Keratinocyte (primary cell): ENCODE measurements at regions not wholly inside any gene's neighbourhood (a gene's known extent, or its start where the extent isn't known, plus 50 kb on each side); places are given as distances from the start of the nearest gene placed in this dataset.

Experiments
- DNase-seq: peaks from one replicate; pipeline ENCODE4 v3.0.0-alpha.2; 2011; ENCODE audit warnings: low read depth, missing footprints, low spot score
- FAIRE-seq: peaks from 2 replicates; lab custom pipeline; 2011; peaks lifted over from hg19 to GRCh38; lab: Jason Lieb, UNC
- H2AFZ ChIP-seq: 2 replicates; pipeline ENCODE4 v1.6.0; 2012; ENCODE audit warnings: low read length, control low read depth, inconsistent platforms; ENCODE audit not compliant: control insufficient read depth
- H3K27ac ChIP-seq: 2 replicates; pipeline ENCODE4 v1.5.1; 2011; ENCODE audit warnings: low read length; ENCODE audit not compliant: control insufficient read depth, insufficient read depth
- H3K27me3 ChIP-seq: 3 replicates; pipeline ENCODE4 v1.6.0; 2011; ENCODE audit warnings: low read length; ENCODE audit not compliant: control insufficient read depth, insufficient read depth; ENCODE audit errors: extremely low read depth
- H3K36me3 ChIP-seq, 2 experiments: 2 replicates in 1 of 2; 3 replicates in 1 of 2; pipeline ENCODE4 v1.5.1; 2011; ENCODE audit warnings: low read length in 2 of 2, mild to moderate bottlenecking in 1 of 2; ENCODE audit not compliant: control insufficient read depth in 2 of 2, insufficient read depth in 2 of 2; ENCODE audit errors: extremely low read depth in 1 of 2
- H3K4me1 ChIP-seq: 3 replicates; pipeline ENCODE4 v1.5.1; 2011; ENCODE audit warnings: low read length; ENCODE audit not compliant: control insufficient read depth, insufficient read depth; ENCODE audit errors: extremely low read depth
- H3K4me2 ChIP-seq: 3 replicates; pipeline ENCODE4 v1.6.0; 2011; ENCODE audit warnings: low read depth, low read length; ENCODE audit not compliant: control insufficient read depth, insufficient read depth; ENCODE audit errors: extremely low read depth
- H3K4me3 ChIP-seq, 3 experiments: fragments of 200-600 bp in 1 of 3; sonication (generic) in 1 of 3; 2 replicates in 2 of 3; 3 replicates in 1 of 3; pipeline ENCODE4 v1.5.1; 2011 to 2016; ENCODE audit warnings: low read length in 3 of 3, mild to moderate bottlenecking in 3 of 3, control low read depth in 2 of 3, inconsistent platforms in 1 of 3, low read depth in 1 of 3, mixed read lengths in 1 of 3, mixed run types in 1 of 3, moderate library complexity in 1 of 3; ENCODE audit not compliant: control insufficient read depth in 2 of 3, insufficient read depth in 2 of 3; ENCODE audit errors: extremely low read depth in 1 of 3
- H3K79me2 ChIP-seq: 2 replicates; pipeline ENCODE4 v1.6.0; 2012; ENCODE audit warnings: low read length; ENCODE audit not compliant: control insufficient read depth, insufficient read depth
- H3K9ac ChIP-seq: 3 replicates; pipeline ENCODE4 v1.6.0; 2011; ENCODE audit warnings: low read length; ENCODE audit not compliant: control insufficient read depth, insufficient read depth; ENCODE audit errors: extremely low read depth
- H3K9me1 ChIP-seq: 3 replicates; pipeline ENCODE4 v1.6.0; 2011; ENCODE audit warnings: low read length; ENCODE audit not compliant: control insufficient read depth, insufficient read depth; ENCODE audit errors: extremely low read depth
- H3K9me3 ChIP-seq: 2 replicates; pipeline ENCODE4 v1.5.1; 2012; ENCODE audit warnings: low read depth, low read length; ENCODE audit not compliant: control insufficient read depth
- H4K20me1 ChIP-seq: 3 replicates; pipeline ENCODE4 v1.6.0; 2011; ENCODE audit warnings: low read length; ENCODE audit not compliant: control insufficient read depth, insufficient read depth; ENCODE audit errors: extremely low read depth
- CTCF ChIP-seq, 3 experiments: IDR thresholded peaks in 1 of 3; conservative IDR thresholded peaks in 1 of 3; optimal IDR thresholded peaks in 1 of 3; 2 replicates in 2 of 3; 3 replicates in 1 of 3; pipeline versions ENCODE3 to v1.5.1; 2011; ENCODE audit warnings: low read length in 3 of 3, mild to moderate bottlenecking in 3 of 3, moderate library complexity in 2 of 3, control low read depth in 1 of 3, inconsistent platforms in 1 of 3; ENCODE audit not compliant: insufficient read depth in 2 of 3; ENCODE audit errors: extremely low read depth in 1 of 3
- EZH2 ChIP-seq: IDR thresholded peaks from one replicate; pipeline ENCODE4 v1.6.1; 2012; ENCODE audit warnings: inconsistent platforms, mild to moderate bottlenecking, low read length, moderate library complexity
- dilution Hi-C: fragments of 300-500 bp; cut with MboI; formaldehyde crosslinking; loops from one replicate; pipeline ENCODE4 v1.7.0; 2020; ENCODE audit warnings: low sequenced_read_pairs; ENCODE audit not compliant: extremely low pct_ligation_motif_present

GRCh38 chr9:71552480-71552879 is 215.8 kb downstream of the CEMIP2 start:
- Histone ChIP-seq H3K4me1 (no peaks in the 10 kb centered on the region), H3K27me3 (peaks cover 3% of the 10 kb centered on the region), H3K27ac (no peak overlapping the region), H3K79me2 (no peaks in the 10 kb centered on the region), H3K4me2 (no peak overlapping the region), H4K20me1 (no peaks in the 10 kb centered on the region), H3K9me1 (no peaks in the 10 kb centered on the region), H2AFZ (no peak overlapping the region), H3K36me3 (no peaks in the 10 kb centered on the region), H3K9ac (no peak overlapping the region), H3K4me3 (no peak overlapping the region), H3K9me3 (no peaks in the 10 kb centered on the region)
- DNase-seq (no peak), FAIRE-seq (no peak)
- no peak for TF ChIP-seq EZH2
- no peak for TF ChIP-seq CTCF (optimal IDR thresholded peaks at IDR 0.05 in 1 of 3, IDR thresholded peaks at IDR 0.05 in 1 of 3, conservative IDR thresholded peaks at IDR 0.05 in 1 of 3; ENCODE audit: extremely low read depth in 1 of 3, insufficient read depth in 2 of 3, low read length in 3 of 3)
- dilution Hi-C loops = no loop called here

GRCh38 chr9:71549023-71549422 is 219.3 kb downstream of the CEMIP2 start:
- H4K20me1 ChIP-seq = no peaks in the 10 kb centered on the region
- DNase-seq = no peak
- no peaks in the 10 kb centered on the region for H3K36me3 ChIP-seq
- no peak overlapping the region for H3K4me3 ChIP-seq
- H3K9me1 ChIP-seq = no peaks in the 10 kb centered on the region
- no peak overlapping the region for H2AFZ ChIP-seq
- H3K27ac ChIP-seq = no peak overlapping the region
- no peak for FAIRE-seq
- no peak overlapping the region for H3K4me2 ChIP-seq
- no peak for TF ChIP-seq CTCF (optimal IDR thresholded peaks at IDR 0.05 in 1 of 3, IDR thresholded peaks at IDR 0.05 in 1 of 3, conservative IDR thresholded peaks at IDR 0.05 in 1 of 3; ENCODE audit: extremely low read depth in 1 of 3, insufficient read depth in 2 of 3, low read length in 3 of 3)
- TF ChIP-seq EZH2 = no peak
- no peaks in the 10 kb centered on the region for H3K79me2 ChIP-seq
- H3K9me3 ChIP-seq = no peaks in the 10 kb centered on the region
- peaks cover 3% of the 10 kb centered on the region for H3K27me3 ChIP-seq
- no peaks in the 10 kb centered on the region for H3K4me1 ChIP-seq
- dilution Hi-C loops = no loop called here
- no peak overlapping the region for H3K9ac ChIP-seq
